HEK293 (cell line): ENCODE measurements at regions not wholly inside any gene's neighbourhood (a gene's known extent, or its start where the extent isn't known, plus 50 kb on each side); places are given as distances from the start of the nearest gene placed in this dataset.
A peak's percentile ranks its signal among the peaks of the same experiment; 100 is the strongest.

Source experiments
- CTCF ChIA-PET: fragments of 350-600 bp; formaldehyde crosslinking; extraction: SDS; loops from one replicate; lab custom pipeline; 2021; ENCODE audit warnings: antibody characterized with exemption; lab: Yijun Ruan, JAX
- POLR2A ChIA-PET: fragments of 300-600 bp; formaldehyde crosslinking; extraction: SDS; loops from one replicate; lab custom pipeline; 2020; ENCODE audit warnings: antibody characterized with exemption, inconsistent platforms; lab: Yijun Ruan, JAX
- H3K27ac ChIP-seq: fragments of 200-500 bp; sonication (Bioruptor generic); 2 replicates; pipeline ENCODE4 v1.5.1; 2014; ENCODE audit warnings: low read depth, low read length, control low read depth, inconsistent platforms; ENCODE audit errors: extremely low read depth
- H3K36me3 ChIP-seq, 2 experiments: fragments of 200-500 bp in 1 of 2; sonication (Bioruptor generic) in 1 of 2; 1 replicate in 1 of 2; 2 replicates in 1 of 2; pipeline ENCODE4 v1.5.1; 2014 to 2017; ENCODE audit warnings: inconsistent platforms in 2 of 2, low read length in 2 of 2; ENCODE audit not compliant: control insufficient read depth in 2 of 2, insufficient read depth in 1 of 2
- H3K4me1 ChIP-seq: fragments of 200-500 bp; sonication (Bioruptor generic); 2 replicates; pipeline ENCODE4 v1.5.1; 2014; ENCODE audit warnings: mild to moderate bottlenecking, low read length, inconsistent platforms; ENCODE audit not compliant: control insufficient read depth, insufficient read depth
- H3K4me3 ChIP-seq: 2 replicates; pipeline ENCODE4 v1.5.1; 2011; ENCODE audit warnings: low read depth, mild to moderate bottlenecking, control low read depth, low read length, moderate library complexity
- H3K9me3 ChIP-seq: fragments of 200-500 bp; sonication (Bioruptor generic); 2 replicates; pipeline ENCODE4 v1.5.1; 2014; ENCODE audit warnings: low read depth, low read length, inconsistent platforms; ENCODE audit not compliant: control insufficient read depth, insufficient read depth
- ATF2 ChIP-seq: fragments of 450-650 bp; formaldehyde crosslinking; IDR thresholded peaks from 2 replicates; pipeline ENCODE4 v1.5.1; 2016; ENCODE audit warnings: missing biosample characterization, missing genetic modification characterization, low read depth
- KLF10 ChIP-seq: fragments of 450-650 bp; IDR thresholded peaks from 2 replicates; pipeline ENCODE4 v1.5.1; 2018; ENCODE audit warnings: missing biosample characterization, mild to moderate bottlenecking, missing genetic modification characterization
- KLF17 ChIP-seq: fragments of 450-650 bp; formaldehyde crosslinking; IDR thresholded peaks from 2 replicates; pipeline ENCODE4 v1.5.1; 2016; ENCODE audit warnings: missing biosample characterization, missing genetic modification characterization
- MZF1 ChIP-seq: fragments of 450-650 bp; formaldehyde crosslinking; IDR thresholded peaks from 2 replicates; pipeline ENCODE4 v1.5.1; 2017; ENCODE audit warnings: missing biosample characterization, missing genetic modification characterization, borderline replicate concordance
- PATZ1 ChIP-seq: fragments of 450-650 bp; formaldehyde crosslinking; IDR thresholded peaks from 2 replicates; pipeline ENCODE4 v1.5.1; 2016; ENCODE audit warnings: missing biosample characterization, missing genetic modification characterization
- TRIM28 ChIP-seq: IDR thresholded peaks from 2 replicates; pipeline ENCODE4 v1.6.1; 2011; ENCODE audit warnings: low read length, control low read depth, borderline replicate concordance
- ZEB2 ChIP-seq: fragments of 450-650 bp; formaldehyde crosslinking; IDR thresholded peaks from 2 replicates; pipeline ENCODE4 v1.5.1; 2016; ENCODE audit warnings: missing biosample characterization, missing genetic modification characterization
- ZFP37 ChIP-seq: fragments of 450-650 bp; formaldehyde crosslinking; IDR thresholded peaks from 2 replicates; pipeline ENCODE4 v1.5.1; 2016; ENCODE audit warnings: missing biosample characterization, missing genetic modification characterization
- ZNF112 ChIP-seq: fragments of 450-650 bp; formaldehyde crosslinking; IDR thresholded peaks from 2 replicates; pipeline ENCODE4 v1.5.0; 2017; ENCODE audit warnings: missing biosample characterization, missing genetic modification characterization
- ZNF140 ChIP-seq: fragments of 450-650 bp; formaldehyde crosslinking; IDR thresholded peaks from 2 replicates; pipeline ENCODE4 v1.5.1; 2016; ENCODE audit warnings: missing biosample characterization, missing genetic modification characterization
- ZNF26 ChIP-seq: fragments of 450-650 bp; formaldehyde crosslinking; IDR thresholded peaks from 2 replicates; pipeline ENCODE4 v1.5.1; 2016; ENCODE audit warnings: missing biosample characterization, missing genetic modification characterization
- ZNF530 ChIP-seq: fragments of 450-650 bp; formaldehyde crosslinking; IDR thresholded peaks from 2 replicates; pipeline ENCODE4 v1.5.1; 2016; ENCODE audit warnings: low read depth, missing biosample characterization, missing genetic modification characterization
- ZNF623 ChIP-seq: fragments of 450-650 bp; formaldehyde crosslinking; IDR thresholded peaks from 2 replicates; pipeline ENCODE4 v1.5.1; 2016; ENCODE audit warnings: missing biosample characterization, missing genetic modification characterization
- ZNF664 ChIP-seq: fragments of 450-650 bp; formaldehyde crosslinking; IDR thresholded peaks from 2 replicates; pipeline ENCODE4 v1.5.1; 2016; ENCODE audit warnings: missing biosample characterization, missing genetic modification characterization
- ZNF785 ChIP-seq: fragments of 450-650 bp; formaldehyde crosslinking; IDR thresholded peaks from 2 replicates; pipeline ENCODE4 v1.5.1; 2016; ENCODE audit warnings: missing biosample characterization, missing genetic modification characterization

- Histone ChIP-seq H3K27ac (no peak overlapping the region), H3K4me1 (no peaks in the 10 kb centered on the region), H3K36me3 (no peaks in the 10 kb centered on the region), H3K4me3 (no peak overlapping the region), H3K9me3 (no peaks in the 10 kb centered on the region)
- CTCF ChIA-PET: no interaction called here
- TF ChIP-seq ZFP37 (tag by site-specific recombination) (no peak), ATF2 (tag by site-specific recombination) (peak; percentile 56; the same call in 1 of the 2 replicates)
- TF ChIP-seq, all 188 proteins: peak for 1
- POLR2A ChIA-PET: no interaction called here
Measured at GRCh38 chr16:74123195-74123594, 173.4 kb upstream of the PSMD7 start.

GRCh38 chr16:74117798-74118197 lies 178.8 kb upstream of the PSMD7 start:
- no peak for TF ChIP-seq ZNF140 (tag by site-specific recombination)
- TF ChIP-seq PATZ1 (tag by site-specific recombination): no peak
- TF ChIP-seq KLF10: no peak
- no peak for TF ChIP-seq KLF17 (tag by site-specific recombination)
- no peak for TF ChIP-seq ZNF785 (tag by site-specific recombination)
- TF ChIP-seq ZNF623: no peak
- no peak for TF ChIP-seq ZEB2 (tag by site-specific recombination)
- no peak for TF ChIP-seq ZNF112 (tag by site-specific recombination)
- H3K9me3 ChIP-seq: no peaks in the 10 kb centered on the region
- H3K4me3 ChIP-seq: no peak overlapping the region
- H3K4me1 ChIP-seq: no peaks in the 10 kb centered on the region
- CTCF ChIA-PET: interaction anchor here (0.7 to 2.1 kb wide), 2 partner anchors 9 to 10 kb away, joined by 4 to 7 read pairs; no protein-coding TSS in a partner anchor
- POLR2A ChIA-PET: no interaction called here
- no peak overlapping the region for H3K27ac ChIP-seq
- no peaks in the 10 kb centered on the region for H3K36me3 ChIP-seq

GRCh38 chr16:74113545-74113944 lies 183.1 kb upstream of the PSMD7 start:
- Histone ChIP-seq H3K27ac (no peak overlapping the region), H3K9me3 (no peaks in the 10 kb centered on the region), H3K4me1 (no peaks in the 10 kb centered on the region), H3K4me3 (no peak overlapping the region), H3K36me3 (no peaks in the 10 kb centered on the region)
- TF ChIP-seq ZNF664 (tag by site-specific recombination) (no peak), ZNF530 (tag by site-specific recombination) (no peak), MZF1 (tag by site-specific recombination) (no peak), ZNF623 (no peak), ZNF26 (tag by site-specific recombination) (no peak), TRIM28 (no peak)
- CTCF ChIA-PET: no interaction called here
- POLR2A ChIA-PET: no interaction called here
